Heart left ventricle (tissue), 13 donors: ENCODE measurements at regions not wholly inside any gene's neighbourhood (a gene's known extent, or its start where the extent isn't known, plus 50 kb on each side); places are given as distances from the start of the nearest gene placed in this dataset.

Experiments
- POLR2A ChIP-seq, 2 donors: fragments of 450-650 bp; IDR thresholded peaks; one replicate each; pipeline ENCODE4 v1.6.1; 2017; ENCODE audit warnings: antibody characterized with exemption in 2 of 2, mild to moderate bottlenecking in 2 of 2, moderate library complexity in 2 of 2
- TF ChIP-seq, protein P1 (sequence below), 12 donors: fragments of 200-600 bp; sonication (generic) in 4 of 12; IDR thresholded peaks; one replicate each; pipeline versions ENCODE4 v1.5.0 to v1.8.0; 2018 to 2022; ENCODE audit warnings: antibody characterized with exemption in 12 of 12, mild to moderate bottlenecking in 5 of 12
- donor health status: ischemic (EF 13 %, LVEDD 7.1; RV severe dilation, severe dysfunction).
- donor health status: DM: no; HTN: yes; CAD: no.
- donor health status: DM: no; HTN: no; CAD: no.
- donor health status: ischemic (EF 25% LVEDD 6.9; RV normal size, moderate dysfunction).
- donor health status: ischemic (EF 25% LVEDD 5.7; RV mildly dilated, moderate dysfunction).
- donor health status: ischemic (EF 35%, LVEDD 5.7; RV mildly dilated, moderate dysfunction).
- donor health status: nonischemic (EF 11% LVEDD 7.7; RV severe dilation, severe dysfunction).
- donor health status: DM: yes; HTN: yes; CAD: no.
- donor health status: PGD.
- donor health status: ischemic (EF 29% LVEDD 5.4; RV normal size, mild dysfunction).
- donor health status: nonischemic (EF 23%, LVEDD 6.1; RV moderate dilation, normal function).

DNA sequence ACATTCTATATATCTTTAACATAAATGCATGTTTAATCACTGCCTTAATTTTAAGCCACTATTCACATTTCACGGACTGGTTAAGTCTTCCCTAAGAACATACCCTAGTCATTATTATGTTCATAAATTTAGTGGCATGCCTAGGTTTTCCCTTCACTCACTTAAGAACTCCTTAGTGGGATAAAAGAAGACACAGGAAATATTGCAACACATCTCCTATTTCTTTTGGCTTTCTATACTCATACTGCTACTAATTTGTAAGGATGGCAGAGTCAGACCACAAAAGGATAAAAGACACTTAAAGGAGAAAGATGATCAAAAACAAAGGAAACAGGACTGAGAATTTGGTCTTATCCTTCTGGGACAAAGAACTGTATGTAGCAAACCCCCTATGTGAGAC, 951.4 kb downstream of the SORCS3 start:
- no peak for TF ChIP-seq POLR2A (IDR thresholded peaks at IDR 0.05)
- TF ChIP-seq, protein P1, sequence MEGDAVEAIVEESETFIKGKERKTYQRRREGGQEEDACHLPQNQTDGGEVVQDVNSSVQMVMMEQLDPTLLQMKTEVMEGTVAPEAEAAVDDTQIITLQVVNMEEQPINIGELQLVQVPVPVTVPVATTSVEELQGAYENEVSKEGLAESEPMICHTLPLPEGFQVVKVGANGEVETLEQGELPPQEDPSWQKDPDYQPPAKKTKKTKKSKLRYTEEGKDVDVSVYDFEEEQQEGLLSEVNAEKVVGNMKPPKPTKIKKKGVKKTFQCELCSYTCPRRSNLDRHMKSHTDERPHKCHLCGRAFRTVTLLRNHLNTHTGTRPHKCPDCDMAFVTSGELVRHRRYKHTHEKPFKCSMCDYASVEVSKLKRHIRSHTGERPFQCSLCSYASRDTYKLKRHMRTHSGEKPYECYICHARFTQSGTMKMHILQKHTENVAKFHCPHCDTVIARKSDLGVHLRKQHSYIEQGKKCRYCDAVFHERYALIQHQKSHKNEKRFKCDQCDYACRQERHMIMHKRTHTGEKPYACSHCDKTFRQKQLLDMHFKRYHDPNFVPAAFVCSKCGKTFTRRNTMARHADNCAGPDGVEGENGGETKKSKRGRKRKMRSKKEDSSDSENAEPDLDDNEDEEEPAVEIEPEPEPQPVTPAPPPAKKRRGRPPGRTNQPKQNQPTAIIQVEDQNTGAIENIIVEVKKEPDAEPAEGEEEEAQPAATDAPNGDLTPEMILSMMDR (IDR thresholded peaks at IDR 0.05), result no peak
